DMS153 (cell line): ENCODE measurements at regions not wholly inside any gene's neighbourhood (a gene's known extent, or its start where the extent isn't known, plus 50 kb on each side); places are given as distances from the start of the nearest gene placed in this dataset.

ENCODE experiments used
- DNase-seq: peaks from one replicate; lab custom pipeline; 2025; lab: John Stamatoyannopoulos, UW

DNA sequence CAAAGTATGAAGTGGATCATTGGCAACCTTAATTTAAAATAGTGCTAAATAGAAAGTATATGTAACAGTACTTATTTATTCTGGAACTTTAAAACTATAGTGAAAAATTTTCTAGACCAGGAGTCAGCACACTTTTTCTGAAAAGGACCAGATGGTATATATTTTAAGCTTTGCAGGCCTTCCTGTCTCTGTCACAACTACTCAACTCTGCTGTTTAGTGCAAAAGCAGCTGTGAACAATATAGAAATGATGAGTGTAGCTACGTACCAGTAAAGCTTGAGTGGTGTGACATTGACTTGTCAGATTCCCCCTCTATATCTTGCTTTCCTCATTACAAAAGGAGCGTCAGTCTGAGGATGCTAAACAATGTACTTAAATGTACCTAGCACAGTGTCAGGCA, 88.1 kb upstream of the IGFBP3 start:
- DNase-seq = no peak

DNA sequence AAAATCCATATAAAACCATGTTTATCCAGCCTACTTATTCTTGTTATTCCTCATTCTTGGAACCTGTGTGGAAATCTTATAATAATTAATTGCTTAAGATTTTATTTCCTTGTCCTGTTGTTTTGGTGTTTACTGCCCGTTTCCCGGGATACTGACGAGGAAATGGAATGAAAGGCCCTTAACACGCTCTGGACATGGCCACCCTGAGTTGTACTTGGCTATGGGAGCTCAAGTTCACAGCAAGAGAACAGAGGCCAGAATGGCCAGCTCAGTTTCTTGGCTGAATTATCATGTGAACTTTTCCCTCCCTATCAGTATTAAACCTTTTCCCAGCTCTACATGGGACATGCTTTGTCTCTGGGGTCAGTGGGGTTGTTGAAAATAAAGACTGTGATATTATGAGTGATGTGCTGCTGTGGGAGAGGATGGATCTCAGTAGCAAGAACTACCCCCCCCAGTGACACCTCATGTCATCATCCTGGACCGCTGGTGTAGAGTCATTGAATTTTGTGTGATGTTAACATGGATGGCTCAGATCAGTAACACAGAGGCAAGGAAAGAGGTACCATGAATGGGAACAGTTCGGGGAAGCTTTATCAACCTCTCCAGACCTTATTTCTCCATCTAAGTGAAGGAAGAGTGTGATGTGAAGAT, 87.0 kb upstream of the IGFBP3 start:
- DNase-seq = no peak

DNA sequence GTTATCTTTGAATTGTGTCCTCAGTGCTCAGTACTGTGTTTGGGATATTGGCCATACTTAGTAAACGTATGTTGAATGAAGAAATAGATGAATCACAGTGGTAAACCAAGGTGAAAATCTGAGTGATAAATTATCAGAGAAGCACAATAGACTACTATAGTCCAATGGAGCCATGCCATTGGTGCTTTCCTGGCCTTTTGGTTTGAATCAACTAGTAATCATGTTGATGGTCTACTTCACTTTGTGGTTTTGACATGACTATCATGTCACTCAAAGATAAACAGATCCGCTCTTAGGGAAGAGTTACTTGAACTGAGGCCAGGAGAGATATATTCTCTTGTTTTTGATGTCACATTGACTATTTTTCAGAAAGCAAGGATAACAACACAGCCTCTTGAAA, 86.1 kb upstream of the IGFBP3 start:
- DNase-seq = no peak

DNA sequence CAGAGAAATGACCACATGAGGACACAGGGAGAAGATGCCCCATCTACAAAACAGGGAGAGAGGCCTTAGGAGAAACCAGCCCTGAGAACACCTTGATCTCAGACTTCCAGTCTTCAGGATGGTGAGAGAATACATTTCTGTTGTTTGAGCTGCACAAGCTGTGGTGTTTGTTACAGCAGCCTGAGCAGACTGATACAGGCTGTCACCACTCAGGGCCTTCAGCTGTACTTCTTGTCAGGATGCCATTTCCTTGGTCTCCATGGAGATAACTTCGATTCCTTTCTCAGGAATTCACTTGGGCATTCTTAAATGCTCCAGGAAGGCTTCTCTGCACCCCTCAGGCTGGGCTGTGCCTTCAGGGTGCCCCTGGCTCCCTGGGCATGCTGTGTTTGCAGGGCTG, 85.7 kb upstream of the IGFBP3 start:
- no peak for DNase-seq

DNA sequence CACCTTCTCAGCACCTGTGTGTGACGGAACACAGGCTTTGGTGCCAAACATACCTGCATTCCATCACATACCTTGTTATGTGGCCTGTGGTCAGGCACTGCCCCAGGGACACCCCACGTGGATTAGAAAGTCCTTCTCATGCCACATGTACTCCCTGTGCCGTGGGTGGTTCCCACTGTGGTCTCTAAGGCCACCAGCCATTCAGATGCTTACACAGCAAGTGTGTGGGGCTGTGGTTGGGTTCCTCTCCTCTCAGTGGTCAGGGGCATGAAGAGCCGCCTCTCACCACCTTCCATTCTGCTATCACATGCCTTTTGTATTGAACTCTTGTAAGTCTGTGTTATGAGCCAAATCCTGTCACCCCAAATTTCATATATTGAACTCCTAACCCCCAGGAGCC, 85.1 kb upstream of the IGFBP3 start:
- no peak for DNase-seq

DNA sequence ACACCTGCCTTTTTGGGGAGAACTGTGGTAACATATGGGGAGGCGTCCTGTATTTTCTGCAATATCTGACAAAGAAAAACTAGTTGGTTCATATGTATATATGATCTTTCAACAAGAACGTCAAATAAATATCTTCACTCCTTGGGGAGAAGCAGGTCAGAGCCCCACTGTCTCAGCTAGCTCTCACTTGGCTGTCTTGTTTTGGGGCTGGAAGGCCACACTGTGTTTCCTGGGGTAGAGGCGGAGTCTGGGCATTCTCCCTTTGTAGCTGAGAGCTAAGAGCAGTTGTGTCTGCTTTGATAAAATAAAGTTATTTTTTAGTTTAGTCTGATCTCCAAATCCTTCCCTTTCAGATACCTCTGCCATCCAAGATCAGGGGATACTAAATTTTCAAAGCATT, 83.9 kb upstream of the IGFBP3 start:
- DNase-seq = no peak

DNA sequence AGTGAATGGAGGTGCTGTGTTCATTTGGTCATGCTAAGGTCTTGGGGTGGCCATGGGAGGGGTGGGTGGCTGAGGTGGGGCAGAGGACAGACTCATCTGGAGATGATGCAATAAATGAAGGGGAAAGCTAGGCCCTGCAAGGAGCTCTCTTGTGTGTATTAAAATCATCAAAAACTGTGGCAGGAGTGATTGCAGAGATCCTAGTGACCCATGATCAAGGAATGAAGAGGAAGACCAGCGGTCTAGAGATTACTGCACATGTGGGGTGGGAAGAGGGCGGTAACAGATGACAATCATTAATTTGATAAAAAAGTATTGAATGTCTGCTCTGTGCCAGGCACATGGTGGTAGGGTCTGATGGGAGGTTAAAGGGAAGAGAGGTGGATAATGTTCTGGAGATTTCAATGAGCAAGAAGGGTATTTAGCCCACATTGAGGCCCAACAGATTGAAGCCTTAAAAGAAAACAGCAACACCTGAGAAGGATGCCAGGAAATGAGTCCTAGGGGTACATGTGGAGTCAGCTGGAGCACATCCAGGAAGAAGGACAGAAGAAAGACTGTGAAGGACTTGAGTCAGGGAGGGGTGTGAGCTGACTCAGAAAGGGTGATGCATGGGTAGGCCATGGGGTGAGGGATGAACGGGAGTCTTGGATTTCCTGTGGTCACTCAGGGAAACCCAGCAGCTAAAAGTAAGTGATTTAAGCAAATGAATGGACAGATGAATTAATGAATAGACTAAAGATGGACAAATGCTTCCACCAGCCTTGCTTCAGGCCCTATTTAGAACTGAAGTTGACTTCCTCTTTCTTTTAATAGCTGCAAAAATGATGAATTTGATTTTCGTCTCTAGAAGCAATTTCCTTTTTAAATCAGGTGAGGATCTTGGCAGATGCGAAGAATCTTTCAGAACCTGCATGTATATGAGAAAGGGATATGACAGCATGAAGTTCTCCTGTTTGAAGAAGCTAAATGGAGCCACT, 83.1 kb upstream of the IGFBP3 start:
- DNase-seq = no peak

DNA sequence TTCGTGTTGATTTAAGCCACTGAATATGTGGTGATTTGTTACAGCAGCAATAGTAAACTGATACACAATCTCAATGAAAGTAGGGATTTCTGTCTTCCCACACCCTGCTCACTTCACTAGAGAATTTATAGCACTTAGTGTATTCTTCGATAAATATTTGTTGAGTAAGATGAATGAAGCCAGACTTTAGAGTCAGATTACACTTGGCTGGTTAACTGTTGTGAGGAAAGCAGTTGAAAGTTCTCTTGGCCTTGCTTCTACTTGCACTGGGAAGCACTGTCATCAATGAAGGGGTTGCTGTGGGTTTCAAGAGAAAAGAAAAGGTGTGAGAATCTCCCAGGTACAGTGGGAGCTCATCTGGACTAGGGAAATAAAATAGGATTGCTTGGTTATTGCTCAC, 82.1 kb upstream of the IGFBP3 start:
- DNase-seq = no peak

DNA sequence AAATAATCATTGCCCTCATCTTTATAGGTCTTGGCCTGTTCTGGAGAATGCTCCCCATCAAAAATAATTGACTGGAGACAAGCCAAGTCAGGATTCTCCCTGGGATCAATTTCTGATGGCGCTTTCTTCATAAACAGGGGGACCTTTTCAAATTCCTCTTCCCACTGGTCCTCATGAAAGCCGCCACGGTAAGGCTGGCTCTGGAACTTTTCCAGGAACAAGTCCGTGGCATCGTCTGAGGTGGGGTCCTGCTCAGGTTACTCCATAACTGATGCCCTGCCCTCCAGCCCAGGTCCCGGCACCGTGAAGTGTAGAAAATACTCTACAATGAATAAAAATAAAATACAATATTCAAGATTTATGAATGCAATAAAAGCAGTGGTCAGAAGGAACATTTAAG, 79.4 kb upstream of the IGFBP3 start:
- no peak for DNase-seq

DNA sequence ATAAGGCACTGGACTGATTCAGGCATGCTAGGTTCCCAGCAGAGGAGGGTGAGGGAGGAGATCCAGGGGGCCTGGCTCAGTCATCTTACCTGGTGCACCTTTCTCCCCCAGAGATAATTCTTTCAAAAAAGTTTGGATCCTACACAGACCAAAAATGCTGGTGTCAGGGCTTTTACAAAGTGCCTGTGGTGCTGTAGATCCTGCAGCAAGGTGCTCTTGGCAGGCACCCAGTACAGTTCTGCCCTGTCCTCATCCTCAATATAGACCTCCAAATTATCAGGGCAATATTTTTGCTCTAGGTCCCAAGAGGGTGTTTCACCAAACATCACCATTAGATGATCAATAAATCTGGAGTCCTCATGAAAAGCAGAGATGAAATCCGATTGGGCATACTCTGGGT, 78.5 kb upstream of the IGFBP3 start:
- no peak for DNase-seq

DNA sequence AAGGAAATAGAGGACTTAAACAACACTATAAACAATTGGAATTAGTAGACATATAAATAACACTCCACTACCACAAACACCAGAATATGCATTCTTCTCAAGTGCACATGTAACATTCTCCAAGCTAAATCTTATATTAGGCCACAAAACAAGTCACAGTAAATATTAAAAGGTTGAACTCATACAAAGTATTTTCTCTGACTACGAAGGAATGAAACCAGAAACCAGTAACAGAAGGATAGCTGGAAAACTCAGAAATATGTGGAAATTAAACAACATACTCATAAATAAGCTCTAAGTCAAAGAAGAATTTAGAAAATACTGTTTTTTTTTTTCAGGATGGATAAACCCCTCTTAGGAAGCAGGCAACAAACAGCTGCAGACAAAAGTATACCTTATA, 77.4 kb upstream of the IGFBP3 start:
- no peak for DNase-seq

DNA sequence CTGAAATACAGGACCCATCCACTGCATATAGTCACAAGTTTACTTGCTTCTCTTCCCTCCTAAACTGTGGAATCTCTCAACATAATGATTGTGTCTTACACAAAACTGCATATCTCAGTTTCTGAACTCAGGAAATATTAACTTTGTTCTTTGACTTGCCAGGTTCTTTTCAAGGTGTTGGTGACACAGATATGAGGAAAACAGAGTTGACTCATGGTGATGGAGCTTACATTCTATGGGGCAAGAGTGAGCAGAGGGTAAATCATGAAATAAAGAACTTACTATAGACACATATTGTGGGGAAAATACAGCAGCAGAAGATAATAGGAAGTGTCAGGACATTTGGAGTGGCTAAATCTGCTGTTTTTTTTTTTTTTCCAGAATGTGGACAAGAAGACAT, 72.5 kb upstream of the IGFBP3 start:
- DNase-seq = no peak

DNA sequence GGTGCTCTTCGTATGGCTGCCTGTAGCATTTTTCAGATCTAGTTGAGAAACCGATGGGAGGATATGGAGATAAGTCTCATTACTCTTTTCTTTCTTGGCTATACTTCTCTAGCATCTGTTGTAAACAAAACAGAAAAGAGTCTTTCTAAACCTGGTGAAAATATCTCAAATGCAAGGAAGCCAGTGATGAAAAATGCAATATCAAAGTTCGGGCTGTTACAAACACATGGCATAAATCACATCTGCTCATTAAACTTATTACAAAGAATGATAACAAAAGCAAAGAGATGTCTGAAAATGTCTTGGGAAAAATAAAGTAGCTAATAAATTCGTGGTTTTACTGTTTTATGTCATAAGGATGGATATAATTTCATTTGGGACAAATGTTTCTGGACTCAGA, 71.8 kb upstream of the IGFBP3 start:
- DNase-seq = no peak

DNA sequence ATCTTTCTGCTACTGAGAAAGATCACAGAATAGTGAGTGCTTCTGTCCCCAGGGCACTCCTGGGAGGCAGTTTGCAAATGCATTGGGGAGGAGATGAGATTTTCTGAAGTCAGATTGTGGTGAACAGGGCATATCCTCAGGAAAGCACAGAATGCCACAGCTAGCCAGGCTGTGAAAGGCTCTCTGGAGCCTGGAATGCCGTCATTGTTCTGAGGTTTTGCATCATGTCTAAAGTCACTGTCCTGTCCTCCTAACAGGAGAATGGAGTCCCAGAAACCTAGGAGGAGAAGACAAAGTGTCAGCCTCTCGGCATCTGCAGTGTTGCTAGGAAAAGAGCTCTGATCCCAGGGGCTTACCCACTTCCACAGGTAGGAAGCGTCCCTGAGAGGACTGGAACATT, 69.2 kb upstream of the IGFBP3 start:
- DNase-seq = no peak

DNA sequence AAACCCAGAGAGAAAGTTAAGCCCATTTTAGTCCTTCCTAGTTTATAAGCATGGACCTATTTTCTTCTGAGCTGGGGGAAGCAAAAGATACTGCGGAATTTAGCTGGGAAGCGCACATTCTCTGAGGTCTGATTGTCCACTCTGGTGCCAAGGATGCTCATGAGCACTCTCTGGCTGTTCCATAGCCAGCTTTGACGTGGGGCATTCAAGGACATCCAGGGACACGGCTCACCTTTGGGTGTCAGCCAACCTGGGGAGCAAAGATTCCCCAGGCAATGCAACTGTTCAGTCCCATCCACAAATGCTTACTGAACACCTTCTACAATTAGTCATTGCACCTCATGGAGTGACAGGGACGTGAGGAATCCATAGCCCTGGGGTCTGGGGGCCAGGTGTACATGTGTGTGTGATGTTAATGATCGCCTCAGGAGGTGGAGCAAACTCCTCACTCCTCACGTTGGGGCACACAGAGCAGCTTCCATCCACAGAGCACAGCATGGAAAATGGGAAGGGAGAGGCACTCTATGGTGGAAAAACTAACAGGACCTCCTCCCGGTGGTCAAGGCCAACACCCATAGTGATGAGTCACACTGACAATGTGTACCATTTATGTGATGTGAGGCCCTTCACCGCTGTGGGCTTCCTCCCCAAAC, 67.5 kb upstream of the IGFBP3 start:
- no peak for DNase-seq

DNA sequence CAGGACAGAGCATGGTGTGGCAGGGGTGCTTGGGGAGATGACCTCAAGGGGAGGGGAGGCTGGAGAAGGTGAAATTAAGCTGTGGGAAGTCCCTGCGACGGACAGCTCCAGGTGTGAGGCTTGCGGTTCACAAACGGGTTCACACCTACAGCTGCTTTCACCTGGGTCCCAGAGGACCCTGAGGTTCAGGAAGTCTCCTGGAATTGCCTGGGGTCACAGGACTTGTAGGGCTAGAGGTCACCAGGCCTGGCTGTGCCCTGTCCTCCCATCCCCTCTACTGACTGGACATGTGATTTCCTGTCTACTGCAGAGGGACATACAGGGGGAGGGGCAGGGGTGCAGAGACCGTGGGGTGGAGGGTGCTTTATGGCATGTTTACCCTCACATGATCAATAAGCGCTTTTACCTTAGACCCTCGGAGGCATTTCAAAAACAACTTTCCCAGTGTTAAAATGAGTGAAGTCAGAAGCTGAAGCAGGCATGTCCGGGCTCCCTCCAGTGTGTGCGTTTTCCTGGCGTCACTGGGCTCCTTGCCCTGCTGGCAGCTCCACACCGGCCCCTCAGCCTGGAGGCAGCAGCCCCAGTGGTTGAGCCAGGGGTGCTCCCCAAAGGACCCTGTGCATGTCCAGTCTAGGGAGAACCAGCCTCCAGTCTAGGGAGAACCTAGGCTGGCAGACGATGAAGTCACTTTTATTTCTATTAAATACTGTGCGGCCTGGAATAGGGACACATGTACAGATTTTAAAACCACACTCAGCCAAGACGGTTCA, 66.6 kb upstream of the IGFBP3 start:
- no peak for DNase-seq

DNA sequence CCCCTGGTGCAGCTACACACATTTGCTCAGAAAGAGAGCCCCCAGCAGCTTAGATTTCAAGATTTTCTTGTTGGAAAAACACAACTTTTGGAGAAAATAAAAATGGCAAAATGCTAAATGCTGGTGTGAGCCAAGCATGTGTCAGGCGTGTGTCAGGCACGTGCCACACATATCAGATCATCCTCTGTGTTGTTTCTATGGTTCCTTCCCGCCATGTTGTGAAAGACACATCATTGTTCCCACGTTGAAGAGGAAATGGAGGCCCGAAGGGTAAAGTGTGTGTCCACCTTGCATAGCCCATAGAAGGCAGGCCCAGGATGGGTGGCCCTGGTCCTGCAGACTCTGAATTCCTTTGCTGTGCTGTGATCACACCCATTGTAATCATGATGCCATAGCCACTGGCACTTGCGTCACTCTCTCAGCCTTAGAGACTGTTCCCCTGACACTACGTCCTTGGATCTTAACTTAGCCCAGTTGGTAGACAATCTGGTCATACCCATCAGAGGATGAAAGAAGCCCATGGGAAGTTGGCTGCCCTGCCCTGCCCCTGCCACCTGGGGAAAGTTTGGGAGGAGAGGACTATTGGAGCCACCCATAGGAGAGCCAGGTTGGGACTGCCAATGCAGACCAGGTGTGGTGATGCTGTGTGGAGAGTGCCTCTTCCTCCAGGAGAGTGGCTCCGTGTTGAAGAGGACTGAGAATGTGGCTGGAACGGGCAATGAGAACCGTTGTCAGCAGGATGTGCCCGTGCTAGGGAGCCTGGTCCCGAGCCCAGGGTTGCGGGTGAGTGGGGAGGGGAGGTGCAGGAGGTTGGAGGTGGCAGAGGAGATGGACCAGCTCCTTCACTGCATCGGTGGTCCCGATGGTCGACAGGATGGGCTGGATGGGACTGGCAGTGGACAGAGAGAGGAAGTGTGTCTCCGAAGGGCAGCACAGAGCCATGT, 65.6 kb upstream of the IGFBP3 start:
- DNase-seq = no peak

DNA sequence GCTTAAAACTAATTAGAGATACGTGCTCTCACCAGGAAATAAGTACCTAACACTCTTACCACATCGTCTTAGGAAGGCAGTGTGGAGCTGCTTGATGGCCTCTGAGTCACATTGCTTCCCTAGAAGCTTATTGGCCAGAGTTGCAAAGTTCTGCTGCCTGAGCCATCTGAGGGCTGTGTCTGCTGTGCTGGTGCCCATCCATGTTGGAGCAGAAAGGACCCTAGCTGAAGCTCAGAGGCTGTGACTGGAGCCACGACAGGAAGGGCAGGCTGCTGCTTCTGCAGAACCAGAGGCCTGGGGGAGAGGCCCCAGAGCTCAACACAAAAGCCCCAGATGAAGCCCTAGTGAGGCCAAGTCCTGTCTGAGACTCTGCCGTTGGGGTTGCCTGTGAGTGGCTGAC, 64.8 kb upstream of the IGFBP3 start:
- no peak for DNase-seq

DNA sequence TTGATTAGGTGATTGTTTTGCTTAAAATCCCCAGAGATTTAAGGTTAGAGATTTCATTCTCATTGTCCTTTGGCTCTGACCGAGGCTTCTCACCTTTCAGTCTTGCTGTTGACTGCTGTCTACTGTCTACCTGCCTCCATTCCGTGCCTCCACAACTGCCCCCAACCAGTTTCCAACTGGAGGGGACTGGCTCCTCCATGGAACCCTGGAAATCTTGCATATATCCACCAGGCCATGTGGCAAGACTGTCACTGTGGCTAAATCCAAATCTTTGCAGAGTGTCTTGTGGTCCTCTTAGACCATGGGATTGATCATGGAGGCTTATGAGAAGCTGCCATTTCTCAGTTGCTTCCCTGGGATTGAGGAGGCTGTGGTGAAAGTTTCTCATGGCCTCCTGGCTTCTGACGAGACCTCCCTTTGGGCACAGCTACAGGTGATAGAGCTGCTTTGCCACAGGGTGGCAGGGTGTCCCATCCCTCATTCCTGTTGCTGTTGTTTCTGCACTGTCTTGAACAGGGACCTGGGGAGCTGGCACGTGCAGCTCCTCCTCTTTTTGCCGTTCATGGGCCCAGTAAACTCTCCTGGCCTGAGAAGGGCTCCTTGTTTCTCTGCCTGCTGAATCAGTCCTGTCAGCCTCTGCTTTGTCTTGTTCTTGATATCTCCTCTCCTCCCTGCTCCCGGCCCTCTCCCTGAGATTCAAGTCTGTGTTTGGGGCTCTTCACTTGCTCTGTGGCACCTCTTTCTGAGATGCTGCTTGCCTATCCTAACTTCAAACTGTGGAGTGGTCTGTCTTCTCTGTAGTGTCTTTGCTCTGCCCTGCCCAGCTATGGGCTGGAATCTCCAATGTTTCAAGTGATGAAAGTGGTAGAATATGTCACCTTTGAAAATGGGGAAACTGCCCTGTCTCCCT, 63.6 kb upstream of the IGFBP3 start:
- DNase-seq = no peak

DNA sequence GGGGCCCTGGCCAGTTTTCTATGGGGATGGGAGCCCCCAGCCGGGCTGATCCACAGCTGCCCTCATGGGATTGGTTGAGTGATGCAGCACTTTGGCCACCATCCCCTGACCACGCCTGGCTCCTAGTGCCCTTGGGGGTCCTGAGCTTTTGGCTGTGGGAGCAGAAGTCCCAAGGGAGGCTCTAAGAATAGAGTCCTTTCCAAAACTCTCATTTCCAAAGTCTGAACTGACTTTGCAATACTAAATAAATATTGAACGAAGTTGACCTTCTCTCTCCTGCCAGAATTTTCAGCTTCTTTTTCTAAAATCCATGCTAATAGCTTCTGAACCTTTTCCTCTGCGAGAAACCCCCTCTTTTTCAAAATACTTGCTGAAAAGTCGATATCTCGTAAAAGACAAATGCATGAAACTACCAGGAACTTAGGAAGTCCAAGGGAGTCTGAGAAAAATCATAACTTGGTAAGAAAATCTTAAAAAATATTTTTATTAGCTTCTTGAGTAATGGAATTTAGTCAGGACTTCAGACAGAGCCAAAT, 62.7 kb upstream of the IGFBP3 start:
- no peak for DNase-seq
